ENCODE measurements at regions not wholly inside any gene's neighbourhood (a gene's known extent, or its start where the extent isn't known, plus 50 kb on each side); places are given as distances from the start of the nearest gene placed in this dataset.

- no peak for TF ChIP-seq CTCF (IDR thresholded peaks at IDR 0.05)
- no peak for DNase-seq
Measured at GRCh38 chr9:80899208-80899607, 790.1 kb downstream of the TLE1 start.

GRCh38 chr9:80893190-80893589, 796.2 kb downstream of the TLE1 start:
- CTCF ChIA-PET, result no interaction called here
- DNase-seq (no peak), ATAC-seq (ENCODE audit: poor library complexity) (no peak)
- Mint-ChIP-seq H3K36me3 (ENCODE audit: low read depth) (no peaks in the 10 kb centered on the region), H3K4me1 (ENCODE audit: low read depth) (no peaks in the 10 kb centered on the region), H3K9me3 (no peaks in the 10 kb centered on the region), H3K27ac (no peak overlapping the region), H3K27me3 (no peaks in the 10 kb centered on the region), H3K4me3 (no peak overlapping the region)
- Histone ChIP-seq H3K4me1 (ENCODE audit: insufficient read depth, low read length) (no peaks in the 10 kb centered on the region), H3K27ac (ENCODE audit: low read depth in 1 of 2, low read length in 2 of 2) (no peak overlapping the region), H3K4me3 (ENCODE audit: low read length) (no peak overlapping the region), H3K9me3 (ENCODE audit: control insufficient read depth in 1 of 2, insufficient read depth in 1 of 2, low read length in 2 of 2) (no peaks in the 10 kb centered on the region), H3K36me3 (ENCODE audit: insufficient read depth, low read length) (no peaks in the 10 kb centered on the region), H3K27me3 (ENCODE audit: control insufficient read depth in 1 of 2, insufficient read depth in 2 of 2, low read length in 2 of 2) (no peaks in the 10 kb centered on the region)
- intact Hi-C loops (cut with DNase I, micrococcal nuclease), result no loop called here
- no peak for TF ChIP-seq CTCF (IDR thresholded peaks at IDR 0.05)
- POLR2A ChIA-PET, result no interaction called here

More at GRCh38 chr9:80899208-80899607, 790.1 kb downstream of the TLE1 start:
- intact Hi-C loops (cut with DNase I, micrococcal nuclease), result no loop called here
- CTCF ChIA-PET, result no interaction called here
- Histone ChIP-seq H3K27ac (ENCODE audit: low read depth in 1 of 2, low read length in 2 of 2) (no peak overlapping the region), H3K27me3 (ENCODE audit: control insufficient read depth in 1 of 2, insufficient read depth in 2 of 2, low read length in 2 of 2) (no peaks in the 10 kb centered on the region), H3K36me3 (ENCODE audit: insufficient read depth, low read length) (no peaks in the 10 kb centered on the region), H3K9me3 (ENCODE audit: control insufficient read depth in 1 of 2, insufficient read depth in 1 of 2, low read length in 2 of 2) (no peaks in the 10 kb centered on the region), H3K4me1 (ENCODE audit: insufficient read depth, low read length) (no peaks in the 10 kb centered on the region), H3K4me3 (ENCODE audit: low read length) (no peak overlapping the region)
- POLR2A ChIA-PET, result no interaction called here
- H3K36me3 Mint-ChIP-seq (ENCODE audit: low read depth), result no peaks in the 10 kb centered on the region
- H3K9me3 Mint-ChIP-seq, result peaks cover 3% of the 10 kb centered on the region
- no peak overlapping the region for H3K4me3 Mint-ChIP-seq
- ATAC-seq (ENCODE audit: poor library complexity), result no peak
- H3K27me3 Mint-ChIP-seq, result no peaks in the 10 kb centered on the region
- H3K4me1 Mint-ChIP-seq (ENCODE audit: low read depth), result no peaks in the 10 kb centered on the region
- H3K27ac Mint-ChIP-seq, result no peak overlapping the region

- no peak overlapping the region for H3K27ac Mint-ChIP-seq
- DNase-seq (no peak), ATAC-seq (ENCODE audit: poor library complexity) (no peak)
- Histone ChIP-seq H3K27me3 (ENCODE audit: control insufficient read depth in 1 of 2, insufficient read depth in 2 of 2, low read length in 2 of 2) (no peaks in the 10 kb centered on the region), H3K36me3 (ENCODE audit: insufficient read depth, low read length) (no peaks in the 10 kb centered on the region), H3K27ac (ENCODE audit: low read depth in 1 of 2, low read length in 2 of 2) (no peak overlapping the region), H3K4me3 (ENCODE audit: low read length) (no peak overlapping the region), H3K4me1 (ENCODE audit: insufficient read depth, low read length) (no peaks in the 10 kb centered on the region), H3K9me3 (ENCODE audit: control insufficient read depth in 1 of 2, insufficient read depth in 1 of 2, low read length in 2 of 2) (no peaks in the 10 kb centered on the region)
- H3K36me3 Mint-ChIP-seq (ENCODE audit: low read depth), result no peaks in the 10 kb centered on the region
- no peaks in the 10 kb centered on the region for H3K27me3 Mint-ChIP-seq
- no peak for TF ChIP-seq CTCF (IDR thresholded peaks at IDR 0.05)
- no peaks in the 10 kb centered on the region for H3K4me1 Mint-ChIP-seq (ENCODE audit: low read depth)
- CTCF ChIA-PET, result no interaction called here
- H3K9me3 Mint-ChIP-seq, result no peaks in the 10 kb centered on the region
- POLR2A ChIA-PET, result no interaction called here
- intact Hi-C loops (cut with DNase I, micrococcal nuclease), result no loop called here
- no peak overlapping the region for H3K4me3 Mint-ChIP-seq
Measured at GRCh38 chr9:80892703-80893102, 796.6 kb downstream of the TLE1 start.

All from CD4-positive, alpha-beta T cell (primary cell).